WI38 (cell line): ENCODE measurements at regions not wholly inside any gene's neighbourhood (a gene's known extent, or its start where the extent isn't known, plus 50 kb on each side); places are given as distances from the start of the nearest gene placed in this dataset.

ENCODE experiments used
- H3K4me3 ChIP-seq: 2 replicates; pipeline ENCODE4 v1.5.1; 2011; ENCODE audit warnings: low read depth, mild to moderate bottlenecking, control low read depth, low read length
- TF ChIP-seq, protein P1 (sequence below): IDR thresholded peaks from 2 replicates; pipeline ENCODE4 v1.5.1; 2012; ENCODE audit warnings: low read depth, mild to moderate bottlenecking, control low read depth, low read length

DNA sequence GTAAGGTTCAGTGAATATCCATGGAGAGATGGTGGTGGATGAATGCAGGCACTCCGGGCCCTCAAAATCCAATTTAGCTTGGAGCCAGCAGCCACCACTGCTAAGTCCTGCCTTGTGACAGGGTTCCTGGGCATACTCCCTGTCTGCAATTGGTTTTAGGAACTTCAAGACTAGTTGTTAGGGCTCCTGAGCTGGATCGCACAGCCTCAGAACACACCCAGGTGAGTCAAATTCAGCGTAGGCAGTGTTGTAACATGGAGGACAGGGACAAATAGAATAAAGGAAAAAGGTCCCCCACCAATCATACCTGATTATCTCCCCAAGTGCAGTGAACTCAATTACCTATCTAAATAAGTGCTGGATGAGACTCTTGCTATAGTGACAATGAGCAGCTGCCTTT lies 74.6 kb downstream of the PERP start:
- no peak overlapping the region for H3K4me3 ChIP-seq
- TF ChIP-seq, protein P1, sequence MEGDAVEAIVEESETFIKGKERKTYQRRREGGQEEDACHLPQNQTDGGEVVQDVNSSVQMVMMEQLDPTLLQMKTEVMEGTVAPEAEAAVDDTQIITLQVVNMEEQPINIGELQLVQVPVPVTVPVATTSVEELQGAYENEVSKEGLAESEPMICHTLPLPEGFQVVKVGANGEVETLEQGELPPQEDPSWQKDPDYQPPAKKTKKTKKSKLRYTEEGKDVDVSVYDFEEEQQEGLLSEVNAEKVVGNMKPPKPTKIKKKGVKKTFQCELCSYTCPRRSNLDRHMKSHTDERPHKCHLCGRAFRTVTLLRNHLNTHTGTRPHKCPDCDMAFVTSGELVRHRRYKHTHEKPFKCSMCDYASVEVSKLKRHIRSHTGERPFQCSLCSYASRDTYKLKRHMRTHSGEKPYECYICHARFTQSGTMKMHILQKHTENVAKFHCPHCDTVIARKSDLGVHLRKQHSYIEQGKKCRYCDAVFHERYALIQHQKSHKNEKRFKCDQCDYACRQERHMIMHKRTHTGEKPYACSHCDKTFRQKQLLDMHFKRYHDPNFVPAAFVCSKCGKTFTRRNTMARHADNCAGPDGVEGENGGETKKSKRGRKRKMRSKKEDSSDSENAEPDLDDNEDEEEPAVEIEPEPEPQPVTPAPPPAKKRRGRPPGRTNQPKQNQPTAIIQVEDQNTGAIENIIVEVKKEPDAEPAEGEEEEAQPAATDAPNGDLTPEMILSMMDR = no peak

- TF ChIP-seq, protein P1 = no peak
- no peak overlapping the region for H3K4me3 ChIP-seq
These were observed 73.0 kb downstream of the PERP start for GRCh38 chr6:138034229-138034628.

- H3K4me3 ChIP-seq = no peak overlapping the region
- TF ChIP-seq, protein P1 = no peak
These were observed 72.1 kb downstream of the PERP start for GRCh38 chr6:138035070-138035469.

GRCh38 chr6:138036111-138036510 lies 71.1 kb downstream of the PERP start:
- TF ChIP-seq, protein P1 = no peak

DNA sequence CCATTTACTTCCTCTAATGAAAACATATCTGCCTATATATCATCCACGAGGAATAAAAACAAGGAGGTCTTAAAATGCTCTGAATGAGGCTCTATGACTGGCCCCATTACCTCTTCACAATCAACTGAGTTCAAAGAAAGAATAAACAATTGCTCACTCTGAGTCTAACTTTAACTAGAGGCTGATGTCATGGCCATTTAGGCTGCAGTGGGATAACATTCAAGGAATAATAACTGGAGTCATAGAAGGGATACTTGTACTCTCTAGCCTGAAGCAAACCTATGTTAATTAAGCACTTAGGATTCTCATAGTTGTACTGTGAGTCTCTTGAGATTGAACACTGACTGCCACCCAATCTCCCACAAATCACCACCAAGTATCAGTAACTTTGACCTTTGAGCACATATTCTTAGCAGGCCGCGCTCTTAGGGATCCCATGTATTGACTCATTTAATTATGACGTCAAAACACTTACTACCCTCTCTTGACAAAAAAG lies 70.2 kb downstream of the PERP start:
- TF ChIP-seq, protein P1 = no peak
- H3K4me3 ChIP-seq = no peak overlapping the region

More at GRCh38 chr6:138036111-138036510, 71.1 kb downstream of the PERP start:
- H3K4me3 ChIP-seq = no peak overlapping the region

- TF ChIP-seq, protein P1 = no peak
- H3K4me3 ChIP-seq = no peak overlapping the region
These were observed 68.9 kb downstream of the PERP start for GRCh38 chr6:138038142-138038870.
